Activated CD8-positive, alpha-beta memory T cell treated with anti-CD3 and anti-CD28 coated beads, Interleukin-2, amount 10 ng/mL, durations not matched to agents 7 days and 5 days (primary cell): ENCODE measurements at regions not wholly inside any gene's neighbourhood (a gene's known extent, or its start where the extent isn't known, plus 50 kb on each side); places are given as distances from the start of the nearest gene placed in this dataset.

ENCODE experiments used
- ATAC-seq: fragments of 150-1000 bp; cut with Tn5 transposase; one replicate; pipeline ENCODE4 v1.10.0; 2021; ENCODE audit warnings: moderate library complexity
- CTCF ChIA-PET: fragments of 350-600 bp; sonication (Branson Sonifier 250); formaldehyde crosslinking; loops from one replicate; lab custom pipeline; 2021; ENCODE audit warnings: antibody characterized with exemption; lab: Charles Lee
- DNase-seq: peaks from one replicate; pipeline ENCODE4 v3.0.0-alpha.2; 2020
- H3K27ac Mint-ChIP-seq: one replicate; pipeline ENCODE4 v1.8.0; 2021; ENCODE audit warnings: mild to moderate bottlenecking, mixed read lengths
- H3K27me3 Mint-ChIP-seq: one replicate; pipeline ENCODE4 v1.8.0; 2021; ENCODE audit warnings: mixed read lengths
- H3K36me3 Mint-ChIP-seq: one replicate; pipeline ENCODE4 v1.8.0; 2021; ENCODE audit warnings: mild to moderate bottlenecking, mixed read lengths
- H3K4me1 Mint-ChIP-seq: one replicate; pipeline ENCODE4 v1.8.0; 2021; ENCODE audit warnings: mixed read lengths
- H3K4me3 Mint-ChIP-seq: one replicate; pipeline ENCODE4 v1.8.0; 2021; ENCODE audit warnings: mild to moderate bottlenecking, moderate library complexity, mixed read lengths
- H3K9me3 Mint-ChIP-seq: one replicate; pipeline ENCODE4 v1.8.0; 2022; ENCODE audit warnings: low read depth, mixed read lengths

DNA sequence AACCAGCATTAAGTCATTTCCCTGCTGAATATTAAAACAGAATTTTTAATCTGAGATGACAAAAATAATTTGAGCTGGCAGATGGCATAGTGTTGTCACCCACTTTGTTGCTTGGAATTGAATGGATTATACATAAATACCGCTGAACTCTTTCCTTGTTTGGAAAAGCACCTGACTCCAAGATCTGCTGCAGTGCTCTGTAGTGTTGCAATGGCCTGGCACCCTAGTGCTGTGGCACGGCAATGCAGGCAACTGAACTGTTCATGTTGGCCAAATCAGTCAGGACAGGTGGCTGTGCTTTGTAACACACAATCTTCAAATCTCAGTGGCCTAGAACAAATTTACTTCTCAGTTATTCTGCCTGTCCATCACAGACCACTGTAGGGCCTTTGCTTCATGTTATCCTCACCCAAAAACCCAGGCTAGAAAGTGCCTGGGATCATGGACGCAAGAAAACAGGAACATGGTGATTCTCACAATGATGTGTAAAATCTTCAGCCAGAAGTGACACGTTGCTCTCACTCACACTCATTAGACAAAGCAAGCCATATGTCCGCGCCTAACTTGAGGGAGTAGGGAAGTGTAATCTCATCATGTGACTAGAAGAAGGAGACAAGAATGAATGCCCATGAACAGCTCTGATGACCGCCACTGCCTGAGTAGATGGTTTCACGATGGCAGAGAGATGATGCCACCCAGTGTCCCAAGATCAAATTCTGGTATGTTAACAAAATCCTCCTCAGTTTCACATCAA, 191.9 kb upstream of the PUM3 start:
- H3K4me1 Mint-ChIP-seq = peaks cover 11% of the 10 kb centered on the region
- H3K27ac Mint-ChIP-seq = no peak overlapping the region
- no peaks in the 10 kb centered on the region for H3K9me3 Mint-ChIP-seq
- DNase-seq = no peak
- CTCF ChIA-PET = no interaction called here
- no peak for ATAC-seq
- H3K27me3 Mint-ChIP-seq = peaks cover 17% of the 10 kb centered on the region
- no peak overlapping the region for H3K4me3 Mint-ChIP-seq
- H3K36me3 Mint-ChIP-seq = no peaks in the 10 kb centered on the region

DNA sequence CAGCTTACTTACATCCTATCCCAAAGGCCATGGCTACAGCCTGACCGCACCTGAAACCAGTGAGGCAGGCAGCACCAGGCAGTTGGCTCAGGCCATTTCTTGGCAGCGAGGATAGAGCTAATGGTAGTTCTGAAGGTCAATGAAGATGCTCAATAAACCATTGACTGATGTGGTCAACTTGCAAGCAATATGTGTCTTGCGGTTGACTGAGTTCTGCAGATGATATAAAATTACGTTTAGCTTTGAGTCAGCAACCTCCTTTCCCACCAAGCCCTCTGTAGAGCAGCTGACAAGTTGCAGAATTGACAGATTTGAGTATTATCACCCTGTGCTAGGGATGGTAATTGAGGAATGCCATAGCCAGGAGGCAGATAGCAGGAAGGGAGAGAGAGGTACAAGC, 189.0 kb upstream of the PUM3 start:
- CTCF ChIA-PET = no interaction called here
- H3K9me3 Mint-ChIP-seq = no peaks in the 10 kb centered on the region
- ATAC-seq = peak; percentile 53

DNA sequence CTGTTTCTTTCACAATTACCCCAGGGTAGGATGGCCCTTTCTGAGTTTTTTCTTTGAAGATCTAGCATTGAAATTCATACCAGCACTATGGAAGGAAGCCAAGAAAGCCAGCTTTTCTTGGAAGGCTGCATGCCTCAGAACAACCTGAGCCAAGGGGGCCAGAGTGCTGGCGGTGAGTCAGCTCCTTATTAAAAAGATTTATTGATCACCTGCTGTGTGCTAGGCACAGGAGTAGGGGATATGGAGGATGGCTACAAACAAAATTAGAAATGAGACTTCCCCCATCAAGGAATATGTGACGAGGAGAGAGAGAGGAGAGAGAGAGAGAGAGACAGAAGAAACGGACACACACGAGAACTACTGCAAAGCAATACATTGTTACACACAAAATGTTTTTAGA, 184.6 kb upstream of the PUM3 start:
- no peaks in the 10 kb centered on the region for H3K9me3 Mint-ChIP-seq
- no peak overlapping the region for H3K4me3 Mint-ChIP-seq
- H3K4me1 Mint-ChIP-seq = peaks cover 11% of the 10 kb centered on the region

More for the DNA sequence above, 189.0 kb upstream of the PUM3 start:
- no peaks in the 10 kb centered on the region for H3K36me3 Mint-ChIP-seq
- peaks cover 11% of the 10 kb centered on the region for H3K4me1 Mint-ChIP-seq
- H3K27ac Mint-ChIP-seq = no peak overlapping the region
- H3K4me3 Mint-ChIP-seq = no peak overlapping the region
- peaks cover 21% of the 10 kb centered on the region for H3K27me3 Mint-ChIP-seq
- DNase-seq = peak; percentile 41

DNA sequence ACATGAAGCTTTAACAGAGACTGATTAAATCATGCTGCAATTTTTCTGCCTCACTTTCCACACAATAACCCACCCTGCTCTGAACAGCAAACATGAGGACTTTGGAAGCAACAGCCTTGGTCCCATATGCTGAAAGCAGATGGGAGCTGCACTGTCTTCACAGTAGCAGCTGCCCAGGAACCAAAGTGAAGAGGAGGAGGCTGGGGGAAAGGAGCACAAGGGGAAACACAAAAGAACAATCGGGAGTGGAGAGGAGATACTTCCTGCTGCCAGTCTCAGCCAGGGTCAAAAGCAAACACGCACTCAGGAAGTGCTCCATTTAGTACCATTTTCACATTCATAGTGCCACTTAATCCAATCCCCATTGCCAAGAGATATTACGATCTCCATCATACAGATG, 183.3 kb upstream of the PUM3 start:
- Mint-ChIP-seq H3K27ac (no peak overlapping the region), H3K9me3 (no peaks in the 10 kb centered on the region), H3K27me3 (peaks cover 15% of the 10 kb centered on the region), H3K4me1 (no peaks in the 10 kb centered on the region), H3K4me3 (no peak overlapping the region), H3K36me3 (no peaks in the 10 kb centered on the region)
- CTCF ChIA-PET = no interaction called here
- ATAC-seq (no peak), DNase-seq (no peak)

More for the DNA sequence above, 184.6 kb upstream of the PUM3 start:
- Mint-ChIP-seq H3K27me3 (peaks cover 10% of the 10 kb centered on the region), H3K27ac (no peak overlapping the region), H3K36me3 (no peaks in the 10 kb centered on the region)
- no peak for DNase-seq
- ATAC-seq = no peak
- CTCF ChIA-PET = no interaction called here

DNA sequence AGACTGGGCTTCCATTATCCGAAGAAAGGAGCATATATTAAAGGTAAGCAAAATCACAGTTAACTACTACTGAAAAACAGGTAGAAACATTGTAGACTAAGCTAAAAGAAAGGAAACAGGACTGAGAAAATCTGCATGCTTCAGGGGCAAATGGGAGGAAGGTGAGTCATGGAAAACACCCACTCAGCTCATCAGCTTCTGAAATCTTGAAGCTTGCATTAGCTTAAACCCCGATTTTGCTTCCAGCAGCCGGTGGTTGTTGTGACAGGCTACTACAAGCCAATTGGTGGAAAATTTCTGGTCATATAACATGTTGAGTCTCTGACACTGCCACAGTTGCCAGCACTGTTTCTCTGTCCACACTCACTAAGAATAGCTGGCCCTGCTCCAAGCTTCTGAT, 179.6 kb upstream of the PUM3 start:
- H3K4me3 Mint-ChIP-seq = no peak overlapping the region
- DNase-seq (no peak), ATAC-seq (no peak)
- peaks cover 12% of the 10 kb centered on the region for H3K27me3 Mint-ChIP-seq
- H3K4me1 Mint-ChIP-seq = no peaks in the 10 kb centered on the region
- CTCF ChIA-PET = no interaction called here
- H3K27ac Mint-ChIP-seq = no peak overlapping the region
- H3K9me3 Mint-ChIP-seq = no peaks in the 10 kb centered on the region
- no peaks in the 10 kb centered on the region for H3K36me3 Mint-ChIP-seq

DNA sequence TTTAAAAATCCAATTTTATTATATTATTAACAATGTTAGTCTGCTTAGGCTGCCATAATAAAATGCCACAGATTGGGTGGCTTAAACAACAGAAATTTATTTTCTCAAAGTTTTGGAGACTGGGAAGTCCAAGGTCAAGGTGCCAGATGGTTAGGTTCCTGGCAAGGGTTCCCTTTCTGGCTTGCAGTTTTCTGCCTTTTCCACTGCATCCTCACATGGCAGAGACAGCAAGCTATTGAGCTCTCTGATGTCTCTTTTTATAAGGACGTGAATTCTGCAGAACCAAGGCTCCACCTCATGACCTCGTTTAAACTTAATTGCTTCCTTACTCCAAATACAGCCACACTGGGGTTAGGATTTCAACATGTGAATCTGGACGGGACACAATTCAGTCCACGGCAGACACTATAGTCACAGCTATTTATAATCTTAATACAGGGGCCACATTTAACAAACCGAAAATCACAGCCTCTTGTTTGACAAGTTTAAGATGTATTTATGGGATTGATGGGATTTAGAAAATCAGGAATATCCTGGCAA, 174.9 kb upstream of the PUM3 start:
- no peak for ATAC-seq
- peaks cover 6% of the 10 kb centered on the region for H3K27me3 Mint-ChIP-seq
- H3K4me3 Mint-ChIP-seq = no peak overlapping the region
- no peaks in the 10 kb centered on the region for H3K4me1 Mint-ChIP-seq
- H3K27ac Mint-ChIP-seq = no peak overlapping the region
- DNase-seq = no peak
- H3K9me3 Mint-ChIP-seq = no peaks in the 10 kb centered on the region
- H3K36me3 Mint-ChIP-seq = no peaks in the 10 kb centered on the region
- CTCF ChIA-PET = no interaction called here

DNA sequence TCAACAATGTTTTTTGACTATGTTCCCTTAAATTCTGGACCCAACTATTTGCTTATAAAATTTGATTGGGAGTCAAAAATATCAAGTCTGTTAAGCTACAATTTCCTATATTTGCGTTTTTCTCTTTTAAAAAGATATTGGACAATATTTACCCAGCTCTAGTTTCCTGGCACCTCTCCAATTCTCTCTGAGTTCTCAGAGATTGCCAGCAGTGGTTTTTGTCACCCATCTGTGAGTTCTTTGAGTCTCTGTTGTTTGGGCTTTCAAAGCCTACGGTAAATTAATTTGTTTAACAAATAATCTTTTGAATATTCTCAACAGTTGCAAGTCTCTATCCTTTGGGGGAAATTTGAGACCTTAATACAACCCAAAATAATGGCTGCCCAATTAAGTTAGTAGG, 174.2 kb upstream of the PUM3 start:
- CTCF ChIA-PET = no interaction called here
- H3K4me1 Mint-ChIP-seq = no peaks in the 10 kb centered on the region
- H3K4me3 Mint-ChIP-seq = no peak overlapping the region
- no peak for DNase-seq
- no peak overlapping the region for H3K27ac Mint-ChIP-seq
- ATAC-seq = no peak
- no peaks in the 10 kb centered on the region for H3K36me3 Mint-ChIP-seq
- H3K9me3 Mint-ChIP-seq = no peaks in the 10 kb centered on the region
- peaks cover 4% of the 10 kb centered on the region for H3K27me3 Mint-ChIP-seq

DNA sequence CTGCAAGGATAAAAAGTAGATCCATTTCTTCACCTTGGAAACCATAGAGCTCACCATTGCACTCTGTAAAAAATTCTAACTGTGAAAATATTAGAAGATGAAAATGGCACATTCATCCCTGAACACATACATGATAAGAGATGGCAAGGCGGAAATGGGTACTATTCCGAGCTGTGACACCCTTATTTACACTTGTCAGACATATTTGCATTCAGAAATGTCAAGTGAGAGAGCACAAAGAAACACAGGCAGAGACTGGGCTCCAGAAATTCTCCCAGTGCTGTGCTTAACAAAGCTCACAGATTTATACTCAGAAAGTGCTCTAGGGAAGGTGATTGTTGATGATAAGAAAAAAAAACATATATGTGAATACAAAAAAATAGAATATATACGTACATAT, 170.3 kb upstream of the PUM3 start:
- CTCF ChIA-PET = no interaction called here
- no peaks in the 10 kb centered on the region for H3K4me1 Mint-ChIP-seq
- no peak for ATAC-seq
- no peaks in the 10 kb centered on the region for H3K36me3 Mint-ChIP-seq
- H3K4me3 Mint-ChIP-seq = no peak overlapping the region
- H3K27me3 Mint-ChIP-seq = no peaks in the 10 kb centered on the region
- H3K27ac Mint-ChIP-seq = no peak overlapping the region
- no peaks in the 10 kb centered on the region for H3K9me3 Mint-ChIP-seq
- DNase-seq = no peak

DNA sequence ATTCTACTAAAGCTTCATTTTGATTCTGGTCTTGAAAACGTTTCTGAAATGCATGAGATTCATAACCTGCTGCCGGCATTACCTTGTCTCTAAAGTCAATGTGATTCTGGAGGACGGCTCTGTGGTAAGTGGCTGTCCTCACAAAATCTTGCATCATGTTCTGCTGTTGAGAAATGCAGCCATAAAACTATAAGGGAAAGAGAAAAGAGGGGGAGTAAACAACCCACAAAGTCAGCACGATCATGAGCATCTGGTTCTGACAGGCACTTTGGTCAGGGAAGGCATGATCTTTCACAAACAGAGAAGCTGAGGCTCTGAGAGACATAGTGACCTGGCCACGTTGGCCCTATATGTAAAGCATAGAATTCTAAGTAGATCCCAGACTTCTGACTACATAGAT, 168.9 kb upstream of the PUM3 start:
- H3K9me3 Mint-ChIP-seq = no peaks in the 10 kb centered on the region
- ATAC-seq = no peak

DNA sequence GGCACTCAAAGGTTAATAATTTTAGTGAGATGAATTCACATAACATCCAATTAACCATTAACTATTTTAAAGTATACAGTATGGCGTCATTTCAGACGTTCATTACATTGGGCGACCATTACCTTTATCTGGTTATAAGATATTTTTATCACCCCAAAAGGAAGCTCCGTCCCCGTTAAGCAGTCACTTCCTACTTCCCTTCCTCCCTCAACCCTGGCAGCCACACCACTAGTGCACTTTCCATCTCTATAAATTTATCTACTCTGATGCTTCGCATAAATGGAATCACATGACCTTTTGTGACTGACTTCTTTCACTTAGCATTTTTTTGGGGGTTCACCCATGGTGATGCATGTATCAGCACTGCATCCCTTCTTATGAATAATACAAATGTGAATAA, 168.3 kb upstream of the PUM3 start:
- no peaks in the 10 kb centered on the region for H3K27me3 Mint-ChIP-seq
- no peaks in the 10 kb centered on the region for H3K4me1 Mint-ChIP-seq
- ATAC-seq (no peak), DNase-seq (no peak)
- no peak overlapping the region for H3K27ac Mint-ChIP-seq
- no peaks in the 10 kb centered on the region for H3K36me3 Mint-ChIP-seq
- no peaks in the 10 kb centered on the region for H3K9me3 Mint-ChIP-seq
- no peak overlapping the region for H3K4me3 Mint-ChIP-seq
- CTCF ChIA-PET = no interaction called here

More for the DNA sequence above, 168.9 kb upstream of the PUM3 start:
- Mint-ChIP-seq H3K4me1 (no peaks in the 10 kb centered on the region), H3K27ac (no peak overlapping the region), H3K27me3 (no peaks in the 10 kb centered on the region), H3K4me3 (no peak overlapping the region), H3K36me3 (no peaks in the 10 kb centered on the region)
- DNase-seq = no peak
- CTCF ChIA-PET = no interaction called here

DNA sequence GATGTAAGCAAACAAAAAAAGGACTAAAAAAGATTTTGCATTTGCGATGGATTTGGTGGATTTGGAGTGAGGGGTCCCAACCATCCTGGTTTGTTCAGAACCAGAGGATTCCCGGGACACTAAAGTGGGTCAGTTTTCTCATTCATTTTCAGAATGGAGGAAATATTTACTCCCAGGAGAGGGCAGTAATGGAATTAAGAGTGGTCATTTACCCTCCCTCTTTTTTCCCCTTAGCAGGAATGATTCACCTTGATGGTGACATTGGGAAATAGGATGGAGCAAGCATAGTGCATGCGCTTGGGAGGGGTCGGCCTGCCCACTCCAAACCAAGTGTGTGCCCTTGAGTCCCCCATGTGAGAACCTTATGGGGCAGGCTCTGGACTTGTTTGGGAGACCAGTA, 164.2 kb upstream of the PUM3 start:
- Mint-ChIP-seq H3K27ac (no peak overlapping the region), H3K36me3 (no peaks in the 10 kb centered on the region), H3K27me3 (peaks cover 2% of the 10 kb centered on the region), H3K4me3 (no peak overlapping the region), H3K9me3 (no peaks in the 10 kb centered on the region), H3K4me1 (no peaks in the 10 kb centered on the region)
- CTCF ChIA-PET = no interaction called here
- ATAC-seq (no peak), DNase-seq (no peak)

DNA sequence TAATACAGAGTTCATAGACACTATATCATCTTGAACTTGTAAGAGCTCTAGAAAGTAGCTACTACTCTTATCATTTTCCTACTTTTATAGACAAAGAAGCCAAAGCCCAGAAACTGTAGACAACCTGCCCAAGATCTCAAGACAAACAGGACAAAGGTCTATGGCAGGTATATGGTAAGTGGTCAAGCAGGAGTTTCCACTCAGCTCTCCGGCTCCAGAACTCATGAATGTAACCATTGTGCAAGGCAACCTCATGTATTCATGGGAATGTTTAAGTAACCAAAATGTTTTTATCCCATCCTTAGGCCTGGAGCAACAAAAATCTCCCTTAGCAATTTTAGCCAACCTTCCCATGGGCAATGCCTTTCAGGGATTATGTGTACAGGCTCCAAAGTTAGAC, 163.4 kb upstream of the PUM3 start:
- Mint-ChIP-seq H3K36me3 (no peaks in the 10 kb centered on the region), H3K27ac (no peak overlapping the region), H3K9me3 (no peaks in the 10 kb centered on the region), H3K4me3 (no peak overlapping the region), H3K27me3 (peaks cover 2% of the 10 kb centered on the region), H3K4me1 (no peaks in the 10 kb centered on the region)
- ATAC-seq (no peak), DNase-seq (no peak)
- CTCF ChIA-PET = no interaction called here

DNA sequence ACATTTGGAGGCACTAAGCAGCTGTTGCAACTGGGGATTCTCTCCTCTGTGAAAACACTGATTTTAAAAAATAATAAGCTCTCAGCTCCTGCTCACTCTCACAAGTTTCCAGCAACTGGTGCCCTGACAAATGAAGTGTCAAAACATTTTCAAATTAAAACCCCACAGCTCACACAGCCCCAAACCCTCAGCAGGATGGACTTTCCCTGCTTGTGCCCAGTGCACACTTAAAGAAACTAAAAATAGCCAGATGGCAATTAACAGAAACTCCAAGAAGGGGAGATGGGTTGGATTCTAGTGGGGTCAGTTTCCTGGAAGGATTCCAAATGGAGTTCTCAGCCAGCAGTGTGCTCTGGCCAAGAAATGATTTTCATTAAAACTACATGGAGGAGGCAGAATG, 163.0 kb upstream of the PUM3 start:
- no peaks in the 10 kb centered on the region for H3K4me1 Mint-ChIP-seq
- H3K36me3 Mint-ChIP-seq = no peaks in the 10 kb centered on the region
- no peaks in the 10 kb centered on the region for H3K9me3 Mint-ChIP-seq
- no peak for DNase-seq
- no peak for ATAC-seq
- no peak overlapping the region for H3K27ac Mint-ChIP-seq
- H3K4me3 Mint-ChIP-seq = no peak overlapping the region
- peaks cover 2% of the 10 kb centered on the region for H3K27me3 Mint-ChIP-seq
- CTCF ChIA-PET = no interaction called here

DNA sequence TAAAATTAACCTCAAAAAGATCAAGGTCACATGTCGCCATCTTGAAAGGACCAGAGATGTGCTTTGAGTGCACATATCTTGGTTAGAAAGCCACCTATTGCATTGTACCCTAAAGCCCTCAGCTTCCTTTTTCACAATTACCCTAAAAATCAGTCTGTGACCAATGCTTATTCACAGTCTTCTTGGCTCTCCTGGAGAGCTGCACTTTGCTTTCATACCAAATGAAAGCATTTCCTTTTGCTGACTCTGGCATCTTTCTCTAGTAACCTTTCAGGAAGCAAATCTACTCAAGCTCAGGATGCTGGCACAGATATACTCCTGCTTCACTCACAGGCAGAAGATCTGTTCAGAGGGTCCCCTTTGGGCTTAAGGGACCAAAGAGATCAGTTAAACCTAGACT, 160.7 kb upstream of the PUM3 start:
- no peak for DNase-seq
- no peaks in the 10 kb centered on the region for H3K9me3 Mint-ChIP-seq
- no peak overlapping the region for H3K4me3 Mint-ChIP-seq
- no peak for ATAC-seq
- no peaks in the 10 kb centered on the region for H3K36me3 Mint-ChIP-seq
- no peaks in the 10 kb centered on the region for H3K4me1 Mint-ChIP-seq
- no peak overlapping the region for H3K27ac Mint-ChIP-seq
- CTCF ChIA-PET = no interaction called here
- H3K27me3 Mint-ChIP-seq = peaks cover 2% of the 10 kb centered on the region
